ENCODE measurements at regions not wholly inside any gene's neighbourhood (a gene's known extent, or its start where the extent isn't known, plus 50 kb on each side); places are given as distances from the start of the nearest gene placed in this dataset.

GRCh38 chr7:116347151-116347832, 137.0 kb downstream of the TES start:
- in situ Hi-C loops (cut with MboI) = no loop called here
- FAIRE-seq = no peak
- Histone ChIP-seq H3K4me2 (ENCODE audit: control insufficient read depth, insufficient read depth) (no peak overlapping the region), H2AFZ (ENCODE audit: control insufficient read depth, low read depth, low read length) (no peak overlapping the region), H3K36me3 (ENCODE audit: control insufficient read depth in 2 of 2, insufficient read depth in 2 of 2, low read length in 1 of 2) (no peaks in the 10 kb centered on the region), H3K4me3 (no peak overlapping the region), H3K9ac (ENCODE audit: control insufficient read depth, insufficient read depth, low read length) (no peak overlapping the region), H4K20me1 (ENCODE audit: control insufficient read depth, insufficient read depth) (no peaks in the 10 kb centered on the region), H3K9me3 (replicated peaks; ENCODE audit: control insufficient read depth, insufficient read depth, low read length) (no peaks in the 10 kb centered on the region; the same call in 1 of the 3 replicates), H3K27ac (ENCODE audit: control insufficient read depth, insufficient read depth) (no peak overlapping the region), H3K4me1 (ENCODE audit: control insufficient read depth, insufficient read depth, low read length) (no peaks in the 10 kb centered on the region), H3K27me3 (replicated peaks in 1 of 2; ENCODE audit: control insufficient read depth in 2 of 2, insufficient read depth in 2 of 2, low read length in 1 of 2) (no peaks in the 10 kb centered on the region; a peak in 1 of 4 replicates), H3K79me2 (ENCODE audit: control insufficient read depth, insufficient read depth, low read length) (no peaks in the 10 kb centered on the region)
- ChIA-PET SMC1A (ENCODE audit: uncharacterized antibody, unreplicated experiment) (no interaction called here), RAD21 (ENCODE audit: unreplicated experiment) (no interaction called here), POLR2A (no interaction called here), CTCF (interaction anchor here (1.0 kb wide), 1 partner anchor 10 kb away, joined by 3 read pairs; no protein-coding TSS in a partner anchor)
- no peak for TF ChIP-seq ZNF217 (IDR thresholded peaks at IDR 0.05)
- no peak for TF ChIP-seq JUNB (IDR thresholded peaks at IDR 0.05)
- TF ChIP-seq MLLT1 (IDR thresholded peaks at IDR 0.05) = no peak
- no peak for TF ChIP-seq ZBTB11 (CRISPR knock-in tag; IDR thresholded peaks at IDR 0.05)
- no peak for TF ChIP-seq IKZF1 (conservative IDR thresholded peaks at IDR 0.05)
- TF ChIP-seq MYC (IDR thresholded peaks at IDR 0.05; ENCODE audit: insufficient read depth, insufficient read length, insufficient replicate concordance, low read length, severe bottlenecking) = no peak
- TF ChIP-seq RCOR1 (conservative IDR thresholded peaks at IDR 0.05; ENCODE audit: low read depth, low read length) = no peak
- TF ChIP-seq JUND (IDR thresholded peaks at IDR 0.05; ENCODE audit: low read depth, low read length) = no peak
- BruUV-seq (replicated peaks) = no TSS peak
- 25% methylated on average over 3 of the region's 3 CpGs for WGBS (ENCODE audit: insufficient coverage, insufficient replicate concordance, low lambda C conversion rate, missing lambda C conversion rate)
- no peak for DNase-seq (ENCODE audit: low read depth, low spot score)
- intact Hi-C loops (cut with micrococcal nuclease; ENCODE audit: unreplicated experiment) = no loop called here
- ATAC-seq = no peak
